ENCODE measurements at regions not wholly inside any gene's neighbourhood (a gene's known extent, or its start where the extent isn't known, plus 50 kb on each side); places are given as distances from the start of the nearest gene placed in this dataset.

GRCh38 chr1:200332716-200333115, 77.1 kb downstream of the ZNF281 start:
- TF ChIP-seq PHF21A (IDR thresholded peaks at IDR 0.05; ENCODE audit: borderline replicate concordance, low read depth) = no peak
- no peak for TF ChIP-seq CBFB (CRISPR knock-in tag; IDR thresholded peaks at IDR 0.05)
- no peak for TF ChIP-seq ZNF592 (IDR thresholded peaks at IDR 0.05)
- TF ChIP-seq RCOR1 (IDR thresholded peaks at IDR 0.05; ENCODE audit: borderline replicate concordance in 1 of 2, low read depth in 2 of 2, low read length in 2 of 2) = no peak
- TF ChIP-seq ZNF830 (CRISPR knock-in tag; IDR thresholded peaks at IDR 0.05) = no peak
